CD4-positive, alpha-beta T cell treated with Interferon alpha-2 for 1 hour (primary cell): ENCODE measurements at regions not wholly inside any gene's neighbourhood (a gene's known extent, or its start where the extent isn't known, plus 50 kb on each side); places are given as distances from the start of the nearest gene placed in this dataset.

Experiments
- DNase-seq, 2 donors: peaks; one replicate each; pipeline ENCODE4 v3.0.0-alpha.2; 2020 to 2022

DNA sequence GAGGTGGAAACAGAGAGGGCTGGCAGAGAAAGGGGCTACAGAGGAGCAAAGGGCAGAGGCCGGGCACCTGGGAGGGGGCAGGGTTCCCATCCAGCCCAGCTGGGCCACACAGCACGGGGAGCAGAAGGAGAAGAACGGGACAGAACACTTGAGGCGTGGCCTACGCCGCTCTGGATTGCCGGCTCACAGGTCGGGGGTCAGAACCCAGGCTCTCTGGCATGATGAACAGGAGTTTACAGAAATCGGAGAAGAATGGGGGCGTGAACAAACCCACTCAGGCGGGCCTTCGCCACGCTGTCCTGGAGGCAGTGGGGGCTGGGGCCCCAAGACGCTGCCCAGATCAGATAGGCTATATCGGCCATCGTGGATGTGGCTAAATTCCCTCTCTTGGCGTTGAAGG is 362.2 kb upstream of the SHH start:
- DNase-seq = no peak

- no peak for DNase-seq
These were observed 361.6 kb upstream of the SHH start for GRCh38 chr7:156173748-156174353.

GRCh38 chr7:156173346-156173745 is 361.1 kb upstream of the SHH start:
- DNase-seq = no peak

- no peak for DNase-seq
These were observed 360.4 kb upstream of the SHH start for GRCh38 chr7:156172638-156173037.

- no peak for DNase-seq
These were observed 357.5 kb upstream of the SHH start for GRCh38 chr7:156169474-156170370.

- no peak for DNase-seq
These were observed 356.2 kb upstream of the SHH start for GRCh38 chr7:156168434-156168833.

DNA sequence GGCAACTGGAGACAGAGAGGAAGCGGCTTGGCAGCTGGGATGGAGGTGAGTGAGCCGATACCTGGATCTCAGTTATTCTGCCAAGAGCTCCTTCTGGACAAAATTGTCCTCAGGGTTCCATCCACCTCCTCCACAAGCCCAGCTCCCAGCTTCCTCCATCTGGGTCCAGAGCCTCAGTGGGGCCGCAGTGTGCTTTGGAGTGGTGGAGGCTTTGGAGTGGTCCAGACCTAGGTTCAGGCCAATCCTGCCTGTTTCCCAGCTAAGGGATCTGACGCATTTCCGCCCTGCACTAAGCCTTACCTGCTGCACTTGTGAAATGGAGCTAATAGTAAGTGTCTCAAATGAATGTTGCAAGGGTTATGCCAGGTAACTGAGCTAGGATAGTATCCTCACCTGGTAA is 355.7 kb upstream of the SHH start:
- no peak for DNase-seq

DNA sequence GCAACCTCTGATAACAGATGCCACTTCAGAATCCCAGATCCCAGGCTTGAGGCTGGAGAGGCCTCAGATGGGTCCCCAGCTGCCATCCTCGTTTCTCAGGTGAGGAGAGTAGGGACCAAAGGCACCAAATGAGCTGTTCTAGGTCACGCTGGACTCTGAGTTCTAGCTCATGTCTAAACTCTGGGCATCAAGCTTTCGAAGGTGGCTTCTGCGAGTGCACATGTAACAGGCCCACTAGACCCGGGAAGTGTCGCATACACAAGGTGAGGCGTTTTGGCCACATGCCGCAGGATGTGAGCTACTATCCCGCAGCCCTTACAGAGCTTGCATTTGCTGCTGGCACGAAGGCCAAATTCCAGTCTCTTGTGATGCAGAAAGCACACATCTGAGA is 355.1 kb upstream of the SHH start:
- no peak for DNase-seq

- DNase-seq = no peak
These were observed 354.6 kb upstream of the SHH start for GRCh38 chr7:156166692-156167416.

- no peak for DNase-seq
These were observed 351.5 kb upstream of the SHH start for GRCh38 chr7:156163747-156164146.

DNA sequence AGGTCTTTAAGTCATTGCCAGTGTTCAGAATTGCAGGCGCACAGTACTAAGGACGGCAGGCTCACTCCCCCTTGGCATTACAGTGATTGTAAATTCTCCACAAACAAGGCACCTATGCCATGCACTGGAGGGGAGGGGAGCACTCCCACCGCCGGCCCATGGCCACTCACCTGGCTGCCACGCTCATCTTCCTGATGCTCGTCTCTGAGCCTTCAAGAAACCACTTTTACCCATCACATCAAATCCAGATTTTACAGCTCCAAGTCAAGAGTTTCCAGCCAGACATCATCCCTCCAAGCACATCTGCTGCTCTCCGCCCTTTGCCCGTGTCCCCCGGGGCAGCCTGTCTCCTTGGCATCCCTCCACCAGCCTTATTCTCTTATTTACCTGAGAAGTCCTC is 350.2 kb upstream of the SHH start:
- DNase-seq = no peak

DNA sequence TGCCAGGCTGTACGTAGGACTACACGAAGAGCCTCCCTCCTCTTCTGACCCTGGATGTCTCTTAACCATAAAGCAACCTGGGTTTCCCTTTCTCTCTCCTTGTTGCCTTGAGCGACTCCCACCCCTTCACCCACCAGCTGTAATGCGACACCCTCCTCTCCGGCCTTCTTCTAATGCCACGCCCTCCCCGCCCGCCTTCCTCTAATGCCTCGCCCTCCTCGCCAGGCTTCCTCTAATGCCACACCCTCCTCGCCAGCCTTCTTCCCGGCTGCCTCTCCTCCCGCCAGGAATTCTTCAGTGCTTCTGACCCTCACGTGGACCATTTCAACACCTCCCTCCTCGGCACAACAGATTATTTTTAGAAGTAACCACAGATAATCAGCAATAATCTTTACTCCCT is 348.5 kb upstream of the SHH start:
- no peak for DNase-seq

DNA sequence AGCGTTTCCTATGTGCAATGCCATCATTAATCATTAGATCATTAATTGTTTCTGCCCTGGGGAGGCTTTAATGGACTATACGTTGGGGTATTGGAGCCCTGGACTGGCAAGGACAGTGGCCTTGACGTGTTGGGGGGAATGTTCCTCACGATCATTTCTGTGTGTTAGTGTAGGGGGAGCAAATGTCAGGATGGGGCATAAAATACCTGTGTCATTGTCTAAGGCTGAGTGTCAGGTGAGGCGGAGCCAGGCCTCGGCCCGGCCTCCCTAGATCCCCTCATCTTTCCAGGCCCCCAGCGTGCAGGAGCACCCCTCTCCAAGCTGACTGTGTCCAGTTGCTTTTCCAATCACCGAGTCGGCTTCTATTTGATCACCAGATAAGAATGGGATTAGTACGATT is 346.4 kb upstream of the SHH start:
- no peak for DNase-seq

GRCh38 chr7:156158213-156158612 is 345.9 kb upstream of the SHH start:
- DNase-seq = no peak

GRCh38 chr7:156157409-156158012 is 345.2 kb upstream of the SHH start:
- DNase-seq = no peak

- no peak for DNase-seq
These were observed 344.6 kb upstream of the SHH start for GRCh38 chr7:156156734-156157408.

- no peak for DNase-seq
These were observed 343.9 kb upstream of the SHH start for GRCh38 chr7:156155988-156156733.

DNA sequence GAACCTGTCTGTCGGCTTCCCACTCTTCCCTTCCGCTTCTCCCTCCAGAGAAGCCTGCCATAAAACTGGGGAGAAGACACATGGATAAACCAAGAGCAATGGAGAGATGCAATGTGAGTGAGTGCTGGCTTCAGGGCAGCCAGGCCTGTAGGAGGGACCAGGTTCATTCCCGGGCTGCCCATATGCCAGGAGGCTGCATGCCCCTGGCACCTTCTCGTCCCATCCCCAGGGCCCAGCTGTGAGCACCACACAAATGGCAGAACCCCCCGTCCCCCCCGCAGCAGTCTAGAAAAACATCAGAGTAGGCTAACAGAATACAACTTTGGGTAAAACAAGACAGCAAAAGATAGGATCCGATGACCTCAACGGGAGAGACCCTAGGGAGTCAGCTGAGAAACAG is 341.3 kb upstream of the SHH start:
- no peak for DNase-seq

DNA sequence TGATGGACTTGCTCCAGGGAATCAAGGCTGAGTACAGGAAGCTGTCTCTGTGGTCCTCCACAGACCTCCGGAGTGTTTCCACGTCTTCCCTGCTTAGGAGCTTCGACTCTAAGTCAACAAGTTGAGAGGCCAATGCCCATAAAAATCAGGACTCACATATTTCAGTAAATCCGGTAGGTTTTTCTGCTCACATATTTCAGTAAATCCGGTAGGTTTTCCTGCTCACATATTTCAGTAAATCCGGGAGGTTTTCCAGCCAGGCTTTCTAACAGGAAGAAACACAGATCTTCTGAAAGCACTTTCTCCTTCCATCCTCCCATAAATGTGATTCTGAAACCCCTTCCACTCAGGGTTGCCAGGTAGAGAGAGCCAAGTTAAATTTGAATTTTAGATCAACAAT is 340.1 kb upstream of the SHH start:
- no peak for DNase-seq

- DNase-seq = no peak
These were observed 339.4 kb upstream of the SHH start for GRCh38 chr7:156151658-156152057.

DNA sequence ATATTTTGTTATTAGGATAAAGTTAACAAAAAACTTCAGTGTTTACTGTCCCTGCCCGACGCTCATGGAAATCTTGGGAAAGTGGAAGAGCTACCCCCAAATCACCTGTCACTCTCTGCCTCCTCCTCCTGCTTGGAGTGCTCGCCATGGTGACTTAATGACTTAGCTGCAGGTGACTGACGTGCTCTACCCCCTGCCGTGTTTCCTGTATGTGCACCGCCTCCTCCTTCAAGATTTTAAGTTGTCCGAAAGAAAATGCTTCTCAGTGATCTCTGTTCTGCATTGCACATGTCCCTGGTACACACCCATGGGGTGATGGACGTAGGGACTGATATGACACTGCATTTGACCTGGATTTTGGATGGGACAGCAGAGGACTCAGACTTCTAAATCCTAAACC is 338.8 kb upstream of the SHH start:
- no peak for DNase-seq

GRCh38 chr7:156148995-156149394 is 336.7 kb upstream of the SHH start:
- no peak for DNase-seq
